Aorta (tissue), 5 donors: ENCODE measurements at regions not wholly inside any gene's neighbourhood (a gene's known extent, or its start where the extent isn't known, plus 50 kb on each side); places are given as distances from the start of the nearest gene placed in this dataset.
"Not testable (repeated sequence)": the region's sequence is repeated elsewhere in the genome, so short reads cannot be mapped to it uniquely, and the experiment has no call there.

Experiments used
- ATAC-seq: fragments of 200-7000 bp; cut with Tn5 transposase; one replicate; pipeline ENCODE4 v1.9.1; 2022; ENCODE audit warnings: moderate library complexity; ENCODE audit not compliant: low FRiP score
- DNase-seq, 2 donors: peaks; one replicate each; pipeline ENCODE4 v3.0.0-alpha.2; 2020
- H3K27ac ChIP-seq, 2 donors: one replicate each; pipeline ENCODE4 v1.5.1; 2013; ENCODE audit warnings: low read length in 2 of 2, mild to moderate bottlenecking in 2 of 2, moderate library complexity in 2 of 2, control low read depth in 1 of 2, inconsistent platforms in 1 of 2, low read depth in 1 of 2
- H3K27me3 ChIP-seq, 2 donors: one replicate each; pipeline ENCODE4 v1.6.1; 2013; ENCODE audit warnings: control low read depth in 1 of 2, low read length in 1 of 2, mild to moderate bottlenecking in 1 of 2, moderate library complexity in 1 of 2; ENCODE audit not compliant: insufficient read depth in 2 of 2, control insufficient read depth in 1 of 2
- H3K36me3 ChIP-seq, 2 donors: one replicate each; pipeline ENCODE4 v1.6.1; 2013; ENCODE audit warnings: control low read depth in 1 of 2, low read length in 1 of 2, mild to moderate bottlenecking in 1 of 2; ENCODE audit not compliant: insufficient read depth in 2 of 2, control insufficient read depth in 1 of 2
- H3K4me1 ChIP-seq, 2 donors: one replicate each; pipeline ENCODE4 v1.6.1; 2013; ENCODE audit warnings: low read length in 2 of 2, control low read depth in 1 of 2, mild to moderate bottlenecking in 1 of 2, moderate library complexity in 1 of 2; ENCODE audit not compliant: insufficient read depth in 2 of 2, control insufficient read depth in 1 of 2
- H3K4me3 ChIP-seq, 2 donors: one replicate each; pipeline ENCODE4 v1.5.1; 2013; ENCODE audit warnings: low read length in 2 of 2, control low read depth in 1 of 2, mild to moderate bottlenecking in 1 of 2
- H3K9me3 ChIP-seq: one replicate; pipeline ENCODE4 v1.6.1; 2013; ENCODE audit warnings: mild to moderate bottlenecking, low read length; ENCODE audit not compliant: control insufficient read depth
- WGBS, 2 donors: extraction: QIAGEN DNeasy Blood & Tissue Kit; methylation state at CpG; one replicate each; pipeline ENCODE4 v1.1.7; 2013; 5-methylcytosine and 5-hydroxymethylcytosine counted together
- intact Hi-C, 2 donors: fragments of 100-400 bp; cut with DNase I; formaldehyde crosslinking; loops; one replicate each; pipeline versions ENCODE4 v1.14.2 to v1.15.0; 2022
- donor health status: healthy with polysubstance abuse.
- donor health status: Bipolar disorder and iron deficiency.
- donor health status: DM: no; HTN: no; CAD: no.
- donor health status: DM: no; HTN: no; CAD: no.
- donor health status: DM: yes; HTN: yes; CAD: no.

DNA sequence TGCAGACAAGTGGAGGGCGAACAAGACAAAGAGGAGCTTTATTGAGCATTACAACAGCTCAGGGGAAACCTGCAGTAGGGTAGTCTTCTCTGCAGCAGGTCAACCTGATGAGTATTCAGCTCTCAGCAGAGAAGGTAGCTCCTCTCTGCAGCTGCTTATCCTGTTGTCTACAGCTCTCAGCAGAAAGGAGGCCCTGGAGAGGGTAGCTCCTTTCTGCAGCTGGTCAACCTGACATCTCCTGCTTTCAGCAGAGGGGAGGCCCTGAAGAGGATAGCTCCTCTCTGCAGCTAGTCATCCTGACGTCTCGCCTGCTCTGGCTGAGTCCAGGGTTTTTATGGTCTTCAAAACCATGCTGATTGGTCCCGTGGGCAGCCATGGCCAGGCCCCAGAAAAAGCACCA is 113.6 kb downstream of the CD24 start:
- H3K27me3 ChIP-seq, result no peaks in the 10 kb centered on the region
- no peaks in the 10 kb centered on the region for H3K9me3 ChIP-seq
- no peaks in the 10 kb centered on the region for H3K4me1 ChIP-seq
- ATAC-seq (no peak), DNase-seq (no peak)
- WGBS, 2 donors, result 86 to 89% methylated on average over 4 of the region's 4 CpGs
- no peaks in the 10 kb centered on the region for H3K36me3 ChIP-seq
- no peak overlapping the region for H3K27ac ChIP-seq
- intact Hi-C loops, result no loop called here
- no peak overlapping the region for H3K4me3 ChIP-seq

DNA sequence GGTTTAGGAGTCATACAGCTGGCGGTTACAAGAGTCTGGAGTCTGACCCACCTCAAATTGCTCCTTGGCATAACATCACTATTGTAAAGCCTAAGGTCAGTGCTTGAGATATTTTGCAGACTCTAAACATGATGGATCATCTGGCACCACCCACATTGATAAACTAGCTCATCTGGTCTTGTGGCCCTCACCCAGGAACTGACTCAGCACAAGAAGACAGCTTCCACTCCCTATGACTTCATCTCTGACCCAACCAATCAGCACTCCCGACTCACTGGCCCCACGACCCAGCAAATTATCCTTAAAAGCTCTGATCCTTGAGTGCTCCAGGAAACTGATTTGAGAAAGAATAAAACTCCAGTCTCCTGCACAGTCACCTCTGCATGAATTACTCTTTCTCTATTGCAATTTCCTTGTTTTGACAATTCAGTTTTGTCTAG is 115.9 kb downstream of the CD24 start:
- no peak overlapping the region for H3K27ac ChIP-seq
- DNase-seq (no peak), ATAC-seq (peak; percentile 36)
- H3K4me1 ChIP-seq, result no peaks in the 10 kb centered on the region
- no peaks in the 10 kb centered on the region for H3K9me3 ChIP-seq
- 60 to 67% methylated on average over 3 of the region's 3 CpGs for WGBS, 2 donors
- no peak overlapping the region for H3K4me3 ChIP-seq
- intact Hi-C loops, result no loop called here
- H3K36me3 ChIP-seq, result no peaks in the 10 kb centered on the region
- H3K27me3 ChIP-seq, result no peaks in the 10 kb centered on the region

DNA sequence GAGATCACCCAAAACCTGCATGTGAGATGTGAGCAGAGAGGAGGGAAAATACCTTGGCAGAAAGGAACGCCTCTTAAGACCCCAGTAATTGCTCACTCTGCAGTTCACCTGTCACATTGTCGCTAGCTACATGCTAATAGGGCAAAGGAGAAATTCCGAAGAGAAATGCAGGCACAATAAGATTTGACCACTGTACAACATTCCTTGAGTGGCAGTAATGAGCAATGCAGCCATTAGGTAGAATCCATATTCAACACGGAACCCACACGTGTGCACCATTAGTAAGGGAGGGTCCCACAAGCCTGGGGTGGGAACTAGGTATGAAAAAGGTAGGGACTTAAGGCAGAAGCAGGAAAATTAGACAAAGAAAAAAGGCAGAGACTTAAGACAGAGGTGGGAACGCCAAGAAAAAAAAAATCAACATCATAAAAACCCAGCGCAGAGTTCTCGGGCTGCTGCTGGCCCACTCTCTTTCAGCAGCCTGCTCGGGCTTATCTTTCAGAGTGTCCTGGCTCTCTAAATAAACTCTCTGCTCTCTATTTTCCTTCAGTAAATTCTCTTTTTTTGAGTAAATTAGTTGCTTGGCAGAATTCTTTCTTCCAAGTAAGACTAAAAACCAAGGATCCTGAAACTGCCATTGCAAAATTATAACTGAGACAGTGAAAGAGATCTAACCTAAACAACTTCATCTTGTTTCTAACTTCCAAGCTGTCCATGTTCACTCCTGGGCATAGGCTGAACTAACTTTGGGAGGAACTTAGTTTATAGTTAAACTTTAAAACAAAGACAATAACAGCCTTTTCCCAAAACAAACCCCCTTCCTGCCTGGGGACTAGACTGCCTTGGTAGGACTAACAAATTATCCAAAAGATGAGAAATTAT is 116.5 kb downstream of the CD24 start:
- Histone ChIP-seq H3K4me1 (no peaks in the 10 kb centered on the region), H3K27ac (no peak overlapping the region), H3K4me3 (no peak overlapping the region), H3K36me3 (no peaks in the 10 kb centered on the region), H3K27me3 (no peaks in the 10 kb centered on the region), H3K9me3 (peaks cover 2% of the 10 kb centered on the region)
- ATAC-seq, result no peak
- intact Hi-C loops, result no loop called here
- WGBS, 2 donors, result 77 to 80% methylated on average over 9 of the region's 9 CpGs
- no peak for DNase-seq

DNA sequence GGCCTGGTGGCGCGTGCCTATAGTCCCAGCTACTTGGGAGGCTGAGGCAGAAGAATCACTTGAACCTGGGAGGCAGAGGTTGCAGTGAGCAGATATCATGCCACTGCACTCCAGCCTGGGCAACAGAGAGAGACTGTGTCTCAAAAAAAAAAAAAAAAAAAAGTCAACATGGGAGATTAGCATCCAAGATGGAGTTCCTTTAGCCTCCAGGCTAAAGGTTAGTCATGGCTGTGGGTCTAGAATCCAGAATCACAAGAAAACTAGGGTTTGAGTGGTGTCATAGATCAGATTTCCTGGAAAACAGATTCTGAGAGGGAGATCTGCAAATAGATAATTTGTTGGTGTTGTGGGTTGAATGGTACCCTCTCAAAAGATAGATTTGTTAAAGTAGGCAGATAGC is 117.2 kb downstream of the CD24 start:
- H3K27ac ChIP-seq, H3K4me1 ChIP-seq, H3K9me3 ChIP-seq, ATAC-seq, H3K27me3 ChIP-seq, H3K4me3 ChIP-seq, intact Hi-C loops, DNase-seq, H3K36me3 ChIP-seq: not testable (repeated sequence)
- WGBS, 2 donors, result 96 to 100% methylated on average over 2 of the region's 2 CpGs

DNA sequence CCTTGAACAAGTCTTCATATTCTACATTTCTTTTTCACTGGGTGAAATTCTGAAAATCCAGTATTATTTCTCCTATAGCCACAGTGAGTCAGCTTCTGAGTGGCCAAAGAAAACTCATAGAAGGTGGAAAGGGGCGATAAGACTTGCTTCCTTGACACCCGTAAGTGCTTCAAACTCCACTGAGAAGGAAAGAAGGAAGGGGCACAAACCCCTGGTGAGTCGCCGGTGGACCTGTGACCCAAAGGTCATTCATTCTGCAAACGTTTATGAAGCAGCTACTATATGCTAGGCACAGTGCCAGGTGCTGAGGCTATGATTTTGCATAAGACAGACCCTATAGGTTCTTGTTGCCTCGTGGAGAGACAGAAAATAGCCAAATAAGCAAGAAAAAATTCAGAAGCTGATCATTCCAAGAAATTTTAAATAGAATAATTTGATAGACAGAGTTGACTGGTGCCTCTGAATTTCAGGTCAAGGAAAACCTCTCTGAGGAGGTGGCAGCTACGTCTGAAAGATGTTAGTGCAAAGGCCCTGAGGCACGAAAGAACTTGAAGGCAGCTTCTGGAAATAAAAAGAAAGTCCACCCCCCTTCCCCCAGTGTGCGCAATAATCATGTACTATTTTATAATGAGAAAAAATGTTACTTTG is 118.2 kb downstream of the CD24 start:
- DNase-seq (no peak), ATAC-seq (no peak)
- Histone ChIP-seq H3K36me3 (no peaks in the 10 kb centered on the region), H3K27me3 (no peaks in the 10 kb centered on the region), H3K27ac (no peak overlapping the region), H3K4me1 (no peaks in the 10 kb centered on the region), H3K9me3 (peaks cover 7% of the 10 kb centered on the region), H3K4me3 (no peak overlapping the region)
- 70 to 71% methylated on average over 9 of the region's 9 CpGs for WGBS, 2 donors
- intact Hi-C loops, result no loop called here

DNA sequence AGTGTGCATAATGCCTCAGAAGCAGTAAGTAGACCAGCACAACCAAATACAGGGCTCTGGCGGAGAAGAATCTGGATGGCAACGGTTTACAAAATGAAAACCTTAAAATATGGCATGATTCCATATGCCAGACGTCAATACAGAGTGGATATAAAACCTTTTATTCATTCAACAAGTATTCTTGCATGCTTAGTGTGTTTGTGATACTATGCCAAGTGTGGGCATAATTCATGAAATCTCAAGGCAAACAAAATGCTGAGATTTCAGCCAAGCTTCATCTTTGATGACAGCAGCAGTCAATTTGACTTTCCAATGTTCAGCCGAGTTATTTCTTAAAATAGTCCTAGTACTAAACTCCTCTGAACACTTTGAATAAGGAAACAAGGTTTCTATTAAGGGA is 119.4 kb downstream of the CD24 start:
- Histone ChIP-seq H3K36me3 (no peaks in the 10 kb centered on the region), H3K9me3 (peaks cover 8% of the 10 kb centered on the region), H3K27ac (no peak overlapping the region), H3K4me3 (no peak overlapping the region), H3K27me3 (no peaks in the 10 kb centered on the region), H3K4me1 (no peaks in the 10 kb centered on the region)
- ATAC-seq (no peak), DNase-seq (no peak)
- intact Hi-C loops, result no loop called here
- WGBS, 2 donors, result 27 to 37% methylated on average over 4 of the region's 4 CpGs

DNA sequence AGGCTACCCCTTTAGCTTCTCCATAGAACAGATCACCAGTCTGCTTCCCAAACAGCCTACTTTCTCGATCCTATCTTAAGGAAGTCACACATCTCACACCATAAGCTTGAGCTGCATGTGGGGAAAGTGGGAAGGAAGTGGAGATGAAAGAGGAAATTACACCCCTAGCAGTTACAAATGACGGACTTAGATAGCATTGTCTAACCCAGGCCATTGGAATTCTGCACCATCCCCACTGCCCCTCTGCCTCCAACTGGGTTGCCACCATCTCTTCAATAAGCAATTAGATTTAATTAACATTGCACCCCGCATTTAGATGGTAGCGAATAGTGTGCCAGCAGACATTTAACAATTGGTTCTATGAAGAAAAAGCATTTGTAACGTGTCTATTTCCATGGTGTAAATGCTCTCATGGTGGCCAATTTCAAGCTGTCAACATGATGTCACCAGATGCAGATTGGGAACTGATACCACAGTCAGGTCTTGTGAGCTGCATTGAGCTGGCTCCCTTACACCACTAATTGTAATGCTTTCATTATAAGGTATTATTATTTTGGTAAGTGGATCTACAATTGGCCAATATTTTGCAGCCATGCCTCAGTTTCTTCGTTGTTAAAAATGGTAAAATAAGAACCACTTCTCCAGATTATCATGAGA is 124.7 kb downstream of the CD24 start:
- Histone ChIP-seq H3K27me3 (no peaks in the 10 kb centered on the region), H3K4me1 (no peaks in the 10 kb centered on the region), H3K27ac (no peak overlapping the region), H3K4me3 (no peak overlapping the region), H3K9me3 (peaks cover 8% of the 10 kb centered on the region), H3K36me3 (no peaks in the 10 kb centered on the region)
- WGBS, 2 donors, result 71 to 74% methylated on average over 6 of the region's 6 CpGs
- DNase-seq, result no peak
- intact Hi-C loops, result no loop called here
- ATAC-seq, result no peak

DNA sequence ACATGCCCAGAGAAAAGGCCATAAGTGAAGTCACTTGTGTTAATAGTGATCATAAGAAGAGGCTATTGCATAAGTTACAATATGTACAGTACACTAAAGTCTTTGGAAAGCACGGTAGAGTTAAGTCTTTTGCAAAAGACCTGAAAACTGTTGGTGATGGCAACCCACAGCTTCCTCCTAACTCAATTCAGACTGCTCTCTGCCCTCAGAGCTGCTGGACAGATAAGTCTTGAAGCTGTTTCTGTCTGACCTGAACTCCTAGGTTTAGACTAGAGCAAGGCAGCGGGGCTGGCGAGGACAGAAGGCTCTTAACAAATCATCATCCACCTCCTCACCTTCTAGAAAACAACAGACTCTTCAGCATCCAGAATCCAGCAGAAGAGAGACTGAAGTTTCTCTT is 125.4 kb downstream of the CD24 start:
- intact Hi-C loops, result no loop called here
- no peaks in the 10 kb centered on the region for H3K4me1 ChIP-seq
- DNase-seq (no peak), ATAC-seq (no peak)
- no peaks in the 10 kb centered on the region for H3K27me3 ChIP-seq
- no peak overlapping the region for H3K27ac ChIP-seq
- no peaks in the 10 kb centered on the region for H3K36me3 ChIP-seq
- WGBS, 2 donors, result 80 to 83% methylated on average over 3 of the region's 3 CpGs
- H3K4me3 ChIP-seq, result no peak overlapping the region
- H3K9me3 ChIP-seq, result peaks cover 8% of the 10 kb centered on the region
